Ovary (tissue), 7 donors: ENCODE measurements at regions not wholly inside any gene's neighbourhood (a gene's known extent, or its start where the extent isn't known, plus 50 kb on each side); places are given as distances from the start of the nearest gene placed in this dataset.
"Not testable (repeated sequence)": the region's sequence is repeated elsewhere in the genome, so short reads cannot be mapped to it uniquely, and the experiment has no call there.

Experiments used
- DNase-seq, 5 donors: peaks; one replicate each; pipeline ENCODE4 v3.0.0-alpha.2; 2019 to 2020
- H3K27ac ChIP-seq, 2 donors: fragments of 200-600 bp; one replicate each; pipeline versions ENCODE4 v1.5.1 to v1.8.0; 2019 to 2022
- H3K27me3 ChIP-seq: fragments of 200-600 bp; one replicate; pipeline ENCODE4 v1.8.0; 2022
- H3K36me3 ChIP-seq: fragments of 200-600 bp; sonication (generic); one replicate; pipeline ENCODE4 v1.5.1; 2019
- H3K4me1 ChIP-seq: one replicate; pipeline ENCODE4 v1.8.1; 2013; ENCODE audit warnings: mild to moderate bottlenecking, moderate library complexity; ENCODE audit not compliant: insufficient read depth
- H3K4me3 ChIP-seq: fragments of 200-600 bp; sonication (generic); one replicate; pipeline ENCODE4 v1.5.1; 2017
- H3K9me3 ChIP-seq, 2 donors: fragments of 200-600 bp in 1 of 2; sonication (generic) in 1 of 2; one replicate each; pipeline versions ENCODE4 v1.5.1 to v1.8.1; 2013 to 2019; ENCODE audit warnings: mild to moderate bottlenecking in 1 of 2, moderate library complexity in 1 of 2
- CTCF ChIP-seq, 3 donors: fragments of 450-650 bp in 2 of 3; fragments of 200-600 bp in 1 of 3; IDR thresholded peaks; one replicate each; pipeline versions ENCODE4 v1.5.1 to v1.8.0; 2016 to 2022; ENCODE audit warnings: antibody characterized with exemption in 3 of 3, mild to moderate bottlenecking in 1 of 3
- EP300 ChIP-seq: sonication (generic); formaldehyde crosslinking; IDR thresholded peaks from one replicate; pipeline ENCODE4 v1.6.1; 2017; ENCODE audit warnings: antibody characterized with exemption
- POLR2A ChIP-seq: fragments of 450-650 bp; IDR thresholded peaks from one replicate; pipeline ENCODE4 v1.6.1; 2017; ENCODE audit warnings: antibody characterized with exemption, mild to moderate bottlenecking, moderate library complexity
- WGBS, 3 donors: extraction: QIAGEN DNeasy Blood & Tissue Kit in 1 of 3; methylation state at CpG; one replicate each; pipeline versions ENCODE4 v1.1.5 to v1.1.7; 2013 to 2017; 5-methylcytosine and 5-hydroxymethylcytosine counted together
- intact Hi-C, 4 donors: fragments of 100-400 bp; cut with DNase I; formaldehyde crosslinking; loops; one replicate each; pipeline versions ENCODE4 v1.11.0 to v1.15.1; 2022 to 2023
- donor health status: DM: no; HTN: no; CAD: no; lungs with moderate emphysema.
- donor health status: DM: no; HTN: no; CAD: no.
- donor health status: Bipolar disorder and iron deficiency.
- donor health status: DM: no; HTN: no; CAD: no.
- donor health status: DM: yes; HTN: yes; CAD: no.

- Histone ChIP-seq H3K9me3 (no peaks in the 10 kb centered on the region), H3K27me3 (no peaks in the 10 kb centered on the region), H3K36me3 (no peaks in the 10 kb centered on the region), H3K4me1 (no peaks in the 10 kb centered on the region), H3K4me3 (no peak overlapping the region), H3K27ac (no peak overlapping the region)
- no peak for TF ChIP-seq EP300
- TF ChIP-seq POLR2A = no peak
- no peak for TF ChIP-seq CTCF (IDR thresholded peaks at IDR 0.05)
- WGBS, 3 donors = 67 to 85% (median 73%) methylated on average over 2 of the region's 2 CpGs
- intact Hi-C loops = no loop called here
- DNase-seq = no peak
These were observed 524.3 kb upstream of the GRAMD2B start for GRCh38 chr5:125898851-125899405.

GRCh38 chr5:125912028-125912427 lies 511.2 kb upstream of the GRAMD2B start:
- 94 to 100% (median 98%) methylated on average over 1 of the region's 1 CpG for WGBS, 3 donors
- intact Hi-C loops = no loop called here
- Histone ChIP-seq H3K4me3 (no peak overlapping the region), H3K36me3 (no peaks in the 10 kb centered on the region), H3K27ac (no peak overlapping the region), H3K27me3 (no peaks in the 10 kb centered on the region), H3K9me3 (no peaks in the 10 kb centered on the region), H3K4me1 (no peaks in the 10 kb centered on the region)
- TF ChIP-seq CTCF (IDR thresholded peaks at IDR 0.05) = no peak
- TF ChIP-seq EP300 = no peak
- TF ChIP-seq POLR2A = no peak
- DNase-seq = no peak

- TF ChIP-seq EP300 (no peak), POLR2A (no peak)
- H3K9me3 ChIP-seq = no peaks in the 10 kb centered on the region
- no peak overlapping the region for H3K4me3 ChIP-seq
- H3K4me1 ChIP-seq = no peaks in the 10 kb centered on the region
- H3K36me3 ChIP-seq = no peaks in the 10 kb centered on the region
- WGBS, 3 donors = 81 to 91% (median 86%) methylated on average over 2 of the region's 2 CpGs
- DNase-seq = no peak
- H3K27ac ChIP-seq = no peak overlapping the region
- intact Hi-C loops = no loop called here
- H3K27me3 ChIP-seq = no peaks in the 10 kb centered on the region
These were observed 510.0 kb upstream of the GRAMD2B start for GRCh38 chr5:125913200-125913599.

- Histone ChIP-seq H3K9me3 (no peaks in the 10 kb centered on the region), H3K36me3 (no peaks in the 10 kb centered on the region), H3K27ac (no peak overlapping the region), H3K4me3 (no peak overlapping the region), H3K4me1 (no peaks in the 10 kb centered on the region), H3K27me3 (no peaks in the 10 kb centered on the region)
- no peak for TF ChIP-seq CTCF (IDR thresholded peaks at IDR 0.05)
- no peak for TF ChIP-seq POLR2A
- TF ChIP-seq EP300 = no peak
- WGBS, 3 donors = 86 to 89% (median 86%) methylated on average over 3 of the region's 3 CpGs
- intact Hi-C loops = no loop called here
- DNase-seq = no peak
These were observed 508.7 kb upstream of the GRAMD2B start for GRCh38 chr5:125914471-125914870.

- H3K4me3 ChIP-seq, DNase-seq, H3K36me3 ChIP-seq, intact Hi-C loops, H3K27me3 ChIP-seq, H3K27ac ChIP-seq, H3K9me3 ChIP-seq, H3K4me1 ChIP-seq: not testable (repeated sequence)
- 85 to 91% (median 88%) methylated on average over 11 of the region's 11 CpGs for WGBS, 3 donors
These were observed 499.3 kb upstream of the GRAMD2B start for GRCh38 chr5:125923958-125924357.

GRCh38 chr5:125926172-125926571 lies 497.0 kb upstream of the GRAMD2B start:
- Histone ChIP-seq H3K27me3 (no peaks in the 10 kb centered on the region), H3K4me3 (no peak overlapping the region), H3K36me3 (no peaks in the 10 kb centered on the region), H3K27ac (no peak overlapping the region), H3K9me3 (no peaks in the 10 kb centered on the region), H3K4me1 (no peaks in the 10 kb centered on the region)
- intact Hi-C loops = no loop called here
- no peak for DNase-seq
- TF ChIP-seq POLR2A (no peak), CTCF (IDR thresholded peaks at IDR 0.05) (no peak), EP300 (no peak)
- 89 to 91% (median 89%) methylated on average over 3 of the region's 3 CpGs for WGBS, 3 donors
